ENCODE measurements at regions not wholly inside any gene's neighbourhood (a gene's known extent, or its start where the extent isn't known, plus 50 kb on each side); places are given as distances from the start of the nearest gene placed in this dataset.

DNA sequence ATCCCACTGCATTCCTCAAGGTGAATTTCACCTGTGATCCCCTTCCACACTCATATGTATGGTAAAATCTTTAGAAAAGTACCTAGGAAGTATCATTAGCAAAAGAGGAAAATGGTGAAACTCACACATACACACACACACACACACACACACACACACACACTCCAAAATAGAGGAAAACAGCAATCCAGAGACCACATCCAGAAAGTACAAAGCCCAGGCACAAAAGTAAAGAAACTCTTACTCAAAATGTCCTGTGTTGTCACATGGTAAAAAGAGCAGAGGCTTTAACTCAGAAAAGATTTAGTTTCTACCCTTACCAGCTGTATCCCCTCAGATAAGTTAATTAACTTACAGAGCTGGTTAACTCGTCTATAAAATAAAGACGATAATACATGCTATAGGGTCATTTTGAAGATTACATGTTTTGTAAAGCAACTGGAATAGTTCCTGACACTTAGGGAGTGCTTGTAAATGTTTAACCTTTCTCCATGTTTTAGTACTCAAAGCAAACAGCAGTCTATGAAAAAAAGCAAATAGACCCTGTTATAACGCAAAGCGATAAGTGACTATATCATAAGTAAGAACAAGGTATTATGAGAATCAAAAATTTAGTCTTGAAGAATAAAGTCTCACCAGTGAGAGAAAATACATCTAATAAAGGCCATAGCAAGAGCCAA is 360.0 kb upstream of the LRATD1 start:
- TF ChIP-seq YY1 (IDR thresholded peaks at IDR 0.05; ENCODE audit: insufficient read depth, insufficient read length) (no peak), SUZ12 (IDR thresholded peaks at IDR 0.05; ENCODE audit: extremely low read depth, insufficient read depth, insufficient read length) (no peak)

Data from NT2/D1 (cell line).